Breast epithelium (tissue), 3 donors: ENCODE measurements at regions not wholly inside any gene's neighbourhood (a gene's known extent, or its start where the extent isn't known, plus 50 kb on each side); places are given as distances from the start of the nearest gene placed in this dataset.

Source experiments
- CTCF ChIP-seq, 3 donors: fragments of 450-650 bp; IDR thresholded peaks; one replicate each; pipeline ENCODE4 v1.5.1; 2016 to 2017; ENCODE audit warnings: antibody characterized with exemption in 3 of 3, mild to moderate bottlenecking in 3 of 3, moderate library complexity in 3 of 3
- POLR2A ChIP-seq: fragments of 450-650 bp; IDR thresholded peaks from one replicate; pipeline ENCODE4 v1.6.1; 2016; ENCODE audit warnings: antibody characterized with exemption, mild to moderate bottlenecking, moderate library complexity

- no peak for TF ChIP-seq CTCF (IDR thresholded peaks at IDR 0.05)
- no peak for TF ChIP-seq POLR2A
These were observed 235.8 kb upstream of the VLDLR start for GRCh38 chr9:2385746-2386145.
